GM23338 (cell line): ENCODE measurements at regions not wholly inside any gene's neighbourhood (a gene's known extent, or its start where the extent isn't known, plus 50 kb on each side); places are given as distances from the start of the nearest gene placed in this dataset.

Experiments
- CREB1 ChIP-seq: fragments of 250-450 bp; sonication (Bioruptor Pico); IDR thresholded peaks from 2 replicates; pipeline ENCODE4 v1.5.0; 2020; ENCODE audit warnings: low read depth, mild to moderate bottlenecking, moderate library complexity
- CTCF ChIP-seq, 2 experiments: fragments of 200-600 bp in 1 of 2; sonication (generic) in 1 of 2; conservative IDR thresholded peaks; 2 replicates each; pipeline versions ENCODE4 v1.5.1 to v1.6.1; 2016 to 2017; ENCODE audit warnings: antibody characterized with exemption in 2 of 2, low read depth in 2 of 2, mild to moderate bottlenecking in 2 of 2, moderate library complexity in 1 of 2
- ETS1 ChIP-seq: IDR thresholded peaks from 2 replicates; pipeline ENCODE4 v1.6.1; 2016; ENCODE audit warnings: antibody characterized with exemption
- EZH2 ChIP-seq: fragments of 200-600 bp; sonication (generic); IDR thresholded peaks from one replicate; pipeline ENCODE4 v1.8.0; 2017; ENCODE audit warnings: antibody characterized with exemption, mild to moderate bottlenecking, low read depth; ENCODE audit not compliant: unreplicated experiment
- EZH2phosphoT487 ChIP-seq: fragments of 200-600 bp; sonication (generic); IDR thresholded peaks from one replicate; pipeline ENCODE4 v1.8.1; 2018; ENCODE audit warnings: antibody characterized with exemption; ENCODE audit not compliant: unreplicated experiment
- JUNB ChIP-seq: IDR thresholded peaks from one replicate; pipeline ENCODE4 v1.6.1; 2016; ENCODE audit warnings: antibody characterized with exemption; ENCODE audit not compliant: unreplicated experiment
- NANOG ChIP-seq: IDR thresholded peaks from 2 replicates; pipeline ENCODE4 v1.6.1; 2016; ENCODE audit warnings: antibody characterized with exemption, borderline replicate concordance
- POLR2AphosphoS5 ChIP-seq: IDR thresholded peaks from 2 replicates; pipeline ENCODE4 v1.6.1; 2016; ENCODE audit warnings: antibody characterized with exemption, low read depth
- REST ChIP-seq: IDR thresholded peaks from one replicate; pipeline ENCODE4 v1.6.1; 2018; ENCODE audit warnings: antibody characterized with exemption; ENCODE audit not compliant: unreplicated experiment
- STAT1 ChIP-seq: IDR thresholded peaks from one replicate; pipeline ENCODE4 v1.6.1; 2016; ENCODE audit warnings: antibody characterized with exemption; ENCODE audit not compliant: unreplicated experiment
- ZNF114 ChIP-seq: fragments of 250-450 bp; sonication (Bioruptor Pico); IDR thresholded peaks from 2 replicates; pipeline ENCODE4 v1.5.0; 2020; ENCODE audit warnings: mild to moderate bottlenecking, moderate library complexity
- ZNF331 ChIP-seq: fragments of 250-450 bp; sonication (Bioruptor Pico); IDR thresholded peaks from 2 replicates; pipeline ENCODE4 v1.5.0; 2020; ENCODE audit warnings: low read depth, mild to moderate bottlenecking, moderate library complexity
- ZNF462 ChIP-seq: fragments of 250-450 bp; sonication (Bioruptor Pico); IDR thresholded peaks from 2 replicates; pipeline ENCODE4 v1.5.0; 2020; ENCODE audit warnings: mild to moderate bottlenecking, moderate library complexity

GRCh38 chr14:73784181-73784987, 67.2 kb upstream of the PTGR2 start:
- TF ChIP-seq EZH2 = no peak
- TF ChIP-seq CTCF (conservative IDR thresholded peaks at IDR 0.05; ENCODE audit: low read depth in 2 of 2) = no peak
- no peak for TF ChIP-seq STAT1
- TF ChIP-seq REST = no peak
- TF ChIP-seq POLR2AphosphoS5 = no peak
- no peak for TF ChIP-seq EZH2phosphoT487
- TF ChIP-seq ZNF331 (CRISPR knock-in tag) = no peak
- no peak for TF ChIP-seq ZNF114 (CRISPR knock-in tag)
- TF ChIP-seq CREB1 = no peak
- no peak for TF ChIP-seq JUNB
- no peak for TF ChIP-seq NANOG
- TF ChIP-seq ETS1 = no peak
- TF ChIP-seq ZNF462 (CRISPR knock-in tag) = no peak
